ENCODE measurements at regions not wholly inside any gene's neighbourhood (a gene's known extent, or its start where the extent isn't known, plus 50 kb on each side); places are given as distances from the start of the nearest gene placed in this dataset.
"Not testable (repeated sequence)": the region's sequence is repeated elsewhere in the genome, so short reads cannot be mapped to it uniquely, and the experiment has no call there.

GRCh38 chr11:38756537-38756936 is 2158.5 kb upstream of the RAG2 start:
- Histone ChIP-seq H3K79me2 (replicated peaks; ENCODE audit: insufficient read depth, low read length) (no peaks in the 10 kb centered on the region), H4K20me1 (ENCODE audit: insufficient read depth) (no peaks in the 10 kb centered on the region), H3K4me2 (ENCODE audit: low read length) (no peak overlapping the region), H3K9ac (ENCODE audit: low read length) (no peak overlapping the region), H3K4me3 (ENCODE audit: low read length) (no peak overlapping the region), H2AFZ (ENCODE audit: low read depth, low read length) (no peak overlapping the region), H3K9me3 (ENCODE audit: low read length) (no peaks in the 10 kb centered on the region), H3K27me3 (ENCODE audit: insufficient read depth, low read depth, low read length) (no peaks in the 10 kb centered on the region), H3K27ac (ENCODE audit: low read length) (no peak overlapping the region), H3K36me3 (ENCODE audit: insufficient read depth, low read length) (no peaks in the 10 kb centered on the region), H3F3A (ENCODE audit: insufficient read depth, low read length, poor library complexity, severe bottlenecking) (no peaks in the 10 kb centered on the region), H3K9me2 (ENCODE audit: insufficient read depth, low read length) (no peaks in the 10 kb centered on the region)
- TF ChIP-seq CTCF (IDR thresholded peaks at IDR 0.05; ENCODE audit: poor library complexity, severe bottlenecking) (no peak), POLR2AphosphoS5 (IDR thresholded peaks at IDR 0.05) (no peak), EP300 (conservative IDR thresholded peaks at IDR 0.05; ENCODE audit: poor library complexity, severe bottlenecking) (no peak), EZH2 (IDR thresholded peaks at IDR 0.05; ENCODE audit: borderline replicate concordance, insufficient read depth, low read length, poor library complexity, severe bottlenecking) (no peak), MXI1 (conservative IDR thresholded peaks at IDR 0.05; ENCODE audit: poor library complexity, severe bottlenecking) (no peak), RAD21 (conservative IDR thresholded peaks at IDR 0.05) (no peak), TAF1 (IDR thresholded peaks at IDR 0.05; ENCODE audit: low read depth) (no peak)

- Histone ChIP-seq H4K20me1 (ENCODE audit: insufficient read depth) (no peaks in the 10 kb centered on the region), H3K9ac (ENCODE audit: low read length) (no peak overlapping the region), H3K9me2 (ENCODE audit: insufficient read depth, low read length) (no peaks in the 10 kb centered on the region), H3K4me3 (ENCODE audit: low read length) (no peak overlapping the region), H3K4me2 (ENCODE audit: low read length) (no peak overlapping the region), H3F3A (ENCODE audit: insufficient read depth, low read length, poor library complexity, severe bottlenecking) (no peaks in the 10 kb centered on the region), H2AFZ (ENCODE audit: low read depth, low read length) (no peak overlapping the region), H3K27ac (ENCODE audit: low read length) (no peak overlapping the region), H3K27me3 (ENCODE audit: insufficient read depth, low read depth, low read length) (no peaks in the 10 kb centered on the region), H3K9me3 (ENCODE audit: low read length) (no peaks in the 10 kb centered on the region), H3K79me2 (replicated peaks; ENCODE audit: insufficient read depth, low read length) (no peaks in the 10 kb centered on the region), H3K36me3 (ENCODE audit: insufficient read depth, low read length) (no peaks in the 10 kb centered on the region)
- TF ChIP-seq SMC3 (conservative IDR thresholded peaks at IDR 0.05; ENCODE audit: poor library complexity) (no peak), REST (IDR thresholded peaks at IDR 0.05; ENCODE audit: borderline replicate concordance) (no peak), EZH2 (IDR thresholded peaks at IDR 0.05; ENCODE audit: borderline replicate concordance, insufficient read depth, low read length, poor library complexity, severe bottlenecking) (no peak), RAD21 (conservative IDR thresholded peaks at IDR 0.05) (no peak), TAF1 (IDR thresholded peaks at IDR 0.05; ENCODE audit: low read depth) (no peak), EP300 (conservative IDR thresholded peaks at IDR 0.05; ENCODE audit: poor library complexity, severe bottlenecking) (no peak), MXI1 (conservative IDR thresholded peaks at IDR 0.05; ENCODE audit: poor library complexity, severe bottlenecking) (no peak), POLR2AphosphoS5 (IDR thresholded peaks at IDR 0.05) (no peak), CTCF (IDR thresholded peaks at IDR 0.05; ENCODE audit: poor library complexity, severe bottlenecking) (no peak)
Observed at GRCh38 chr11:38751421-38751820, 2153.4 kb upstream of the RAG2 start.

DNA sequence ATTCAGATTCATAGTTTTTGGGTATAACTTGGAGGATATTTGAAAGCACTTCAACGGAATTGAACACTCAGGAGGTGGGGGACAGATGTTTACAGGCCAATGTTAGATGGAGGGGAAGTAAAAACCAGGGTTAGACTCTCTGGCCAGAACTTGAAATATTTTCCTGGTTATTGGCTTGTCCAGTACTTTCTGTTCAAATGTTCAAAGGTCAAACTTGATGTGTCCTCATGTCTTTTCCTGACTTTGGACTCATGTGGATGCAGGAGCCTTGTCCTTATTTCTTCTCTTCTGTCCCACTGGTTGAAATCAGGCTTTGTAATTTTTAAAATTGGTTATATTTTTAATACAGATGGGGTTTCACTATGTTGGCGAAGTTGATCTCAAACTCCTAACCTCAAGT is 2148.5 kb upstream of the RAG2 start:
- not testable (repeated sequence) for H3K9me3 ChIP-seq (ENCODE audit: low read length); H3K79me2 ChIP-seq (replicated peaks; ENCODE audit: insufficient read depth, low read length); H3K27ac ChIP-seq (ENCODE audit: low read length); H3K27me3 ChIP-seq (ENCODE audit: insufficient read depth, low read depth, low read length); H3K36me3 ChIP-seq (ENCODE audit: insufficient read depth, low read length); H2AFZ ChIP-seq (ENCODE audit: low read depth, low read length); H4K20me1 ChIP-seq (ENCODE audit: insufficient read depth); H3K9me2 ChIP-seq (ENCODE audit: insufficient read depth, low read length); H3K4me2 ChIP-seq (ENCODE audit: low read length); H3F3A ChIP-seq (ENCODE audit: insufficient read depth, low read length, poor library complexity, severe bottlenecking); H3K4me3 ChIP-seq (ENCODE audit: low read length); H3K9ac ChIP-seq (ENCODE audit: low read length)
